C4-2B (cell line): ENCODE measurements at regions not wholly inside any gene's neighbourhood (a gene's known extent, or its start where the extent isn't known, plus 50 kb on each side); places are given as distances from the start of the nearest gene placed in this dataset.

Experiments
- ZFX ChIP-seq: fragments of 450-650 bp; IDR thresholded peaks from 2 replicates; pipeline ENCODE4 v1.6.1; 2017
- TF ChIP-seq, protein P1 (sequence below): fragments of 450-650 bp; conservative IDR thresholded peaks from 2 replicates; pipeline ENCODE4 v1.5.1; 2017; ENCODE audit warnings: mild to moderate bottlenecking

DNA sequence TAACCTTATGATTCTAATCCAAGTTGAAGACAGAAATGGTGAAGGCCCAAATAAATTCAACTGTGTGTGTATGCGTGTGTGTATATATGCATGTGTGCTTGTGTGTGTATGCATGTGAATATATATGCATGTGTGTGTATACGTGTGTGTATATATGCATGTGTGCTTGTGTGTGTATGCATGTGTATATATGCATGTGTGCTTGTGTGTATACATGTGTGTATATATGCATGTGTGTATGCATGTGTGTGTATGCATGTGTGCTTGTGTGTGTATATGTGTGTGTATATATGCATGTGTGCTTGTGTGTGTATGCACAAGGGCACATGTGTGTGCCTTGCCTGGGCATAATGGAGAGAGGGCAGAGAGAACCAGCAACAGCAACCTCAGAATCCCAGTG is 184.7 kb upstream of the PLPP4 start:
- TF ChIP-seq, protein P1, sequence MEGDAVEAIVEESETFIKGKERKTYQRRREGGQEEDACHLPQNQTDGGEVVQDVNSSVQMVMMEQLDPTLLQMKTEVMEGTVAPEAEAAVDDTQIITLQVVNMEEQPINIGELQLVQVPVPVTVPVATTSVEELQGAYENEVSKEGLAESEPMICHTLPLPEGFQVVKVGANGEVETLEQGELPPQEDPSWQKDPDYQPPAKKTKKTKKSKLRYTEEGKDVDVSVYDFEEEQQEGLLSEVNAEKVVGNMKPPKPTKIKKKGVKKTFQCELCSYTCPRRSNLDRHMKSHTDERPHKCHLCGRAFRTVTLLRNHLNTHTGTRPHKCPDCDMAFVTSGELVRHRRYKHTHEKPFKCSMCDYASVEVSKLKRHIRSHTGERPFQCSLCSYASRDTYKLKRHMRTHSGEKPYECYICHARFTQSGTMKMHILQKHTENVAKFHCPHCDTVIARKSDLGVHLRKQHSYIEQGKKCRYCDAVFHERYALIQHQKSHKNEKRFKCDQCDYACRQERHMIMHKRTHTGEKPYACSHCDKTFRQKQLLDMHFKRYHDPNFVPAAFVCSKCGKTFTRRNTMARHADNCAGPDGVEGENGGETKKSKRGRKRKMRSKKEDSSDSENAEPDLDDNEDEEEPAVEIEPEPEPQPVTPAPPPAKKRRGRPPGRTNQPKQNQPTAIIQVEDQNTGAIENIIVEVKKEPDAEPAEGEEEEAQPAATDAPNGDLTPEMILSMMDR: no peak
- TF ChIP-seq ZFX: no peak
